NOMO-1 treated with DMSO at 0.1 percent for 48 hours (cell line): ENCODE measurements at regions not wholly inside any gene's neighbourhood (a gene's known extent, or its start where the extent isn't known, plus 50 kb on each side); places are given as distances from the start of the nearest gene placed in this dataset.

Experiments
- DNase-seq: peaks from one replicate; lab custom pipeline; 2025; ENCODE audit not compliant: unreplicated experiment; lab: John Stamatoyannopoulos, UW

GRCh38 chr6:113574147-113574546 lies 283.0 kb upstream of the MARCKS start:
- no peak for DNase-seq

- no peak for DNase-seq
Observed at GRCh38 chr6:113576310-113576709, 280.8 kb upstream of the MARCKS start.

GRCh38 chr6:113578691-113579090 lies 278.5 kb upstream of the MARCKS start:
- DNase-seq: peak; percentile 76

GRCh38 chr6:113584767-113585166 lies 272.4 kb upstream of the MARCKS start:
- no peak for DNase-seq

- no peak for DNase-seq
Observed at GRCh38 chr6:113585246-113585645, 271.9 kb upstream of the MARCKS start.

- DNase-seq: no peak
Observed at GRCh38 chr6:113586413-113587077, 270.6 kb upstream of the MARCKS start.

GRCh38 chr6:113587078-113587699 lies 270.0 kb upstream of the MARCKS start:
- DNase-seq: no peak

GRCh38 chr6:113588646-113589045 lies 268.5 kb upstream of the MARCKS start:
- no peak for DNase-seq

- DNase-seq: peak; percentile 13
Observed at GRCh38 chr6:113591896-113592827, 265.0 kb upstream of the MARCKS start.

GRCh38 chr6:113594726-113595125 lies 262.4 kb upstream of the MARCKS start:
- no peak for DNase-seq

- DNase-seq: no peak
Observed at GRCh38 chr6:113595911-113596376, 261.2 kb upstream of the MARCKS start.

GRCh38 chr6:113596387-113597230 lies 260.5 kb upstream of the MARCKS start:
- no peak for DNase-seq

GRCh38 chr6:113597231-113597583 lies 259.9 kb upstream of the MARCKS start:
- DNase-seq: no peak

GRCh38 chr6:113598786-113599185 lies 258.4 kb upstream of the MARCKS start:
- no peak for DNase-seq

GRCh38 chr6:113599444-113599843 lies 257.7 kb upstream of the MARCKS start:
- DNase-seq: no peak

- DNase-seq: peak; percentile 44
Observed at GRCh38 chr6:113600551-113601339, 256.4 kb upstream of the MARCKS start.

GRCh38 chr6:113607821-113608545 lies 249.2 kb upstream of the MARCKS start:
- DNase-seq: no peak

GRCh38 chr6:113610377-113610988 lies 246.7 kb upstream of the MARCKS start:
- DNase-seq: no peak

- DNase-seq: no peak
Observed at GRCh38 chr6:113616701-113617274, 240.4 kb upstream of the MARCKS start.
